Choroid plexus epithelial cell (primary cell): ENCODE measurements at regions not wholly inside any gene's neighbourhood (a gene's known extent, or its start where the extent isn't known, plus 50 kb on each side); places are given as distances from the start of the nearest gene placed in this dataset.

Experiments
- DNase-seq: peaks from one replicate; pipeline ENCODE4 v3.0.0-alpha.2; 2010; ENCODE audit warnings: low read depth
- H3K4me3 ChIP-seq: 2 replicates; pipeline ENCODE4 v1.5.1; 2011; ENCODE audit warnings: low read depth, mild to moderate bottlenecking, control low read depth, low read length, moderate library complexity
- CTCF ChIP-seq: conservative IDR thresholded peaks from 2 replicates; pipeline ENCODE4 v1.5.1; 2011; ENCODE audit warnings: low read depth, mild to moderate bottlenecking, control low read depth, inconsistent platforms, low read length, moderate library complexity

DNA sequence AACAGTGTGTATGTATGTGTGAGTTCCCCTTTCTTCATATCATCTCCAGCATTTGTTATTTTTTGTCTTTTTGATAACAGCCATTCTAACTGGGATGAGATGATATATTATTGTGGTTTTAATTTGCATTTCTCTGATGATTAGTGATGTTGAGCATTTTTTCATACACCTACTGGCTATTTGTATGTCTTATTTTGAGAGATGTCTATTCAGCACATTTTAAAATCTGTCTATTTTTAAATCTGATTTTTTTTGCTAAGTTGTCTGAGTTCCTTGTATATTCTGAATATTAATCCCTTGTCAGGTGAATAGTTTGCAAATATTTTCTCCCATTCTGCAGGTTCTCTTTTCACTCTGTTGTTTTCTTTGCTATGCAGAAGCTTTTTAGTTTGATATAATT is 469.1 kb downstream of the FUT8 start:
- no peak overlapping the region for H3K4me3 ChIP-seq
- no peak for DNase-seq

GRCh38 chr14:65888677-65889076 is 476.1 kb downstream of the FUT8 start:
- DNase-seq: no peak
- TF ChIP-seq CTCF: no peak
- no peak overlapping the region for H3K4me3 ChIP-seq

More for the DNA sequence above, 469.1 kb downstream of the FUT8 start:
- TF ChIP-seq CTCF: no peak

GRCh38 chr14:65892315-65892714 is 479.8 kb downstream of the FUT8 start:
- H3K4me3 ChIP-seq: no peak overlapping the region
- DNase-seq: no peak
- no peak for TF ChIP-seq CTCF

DNA sequence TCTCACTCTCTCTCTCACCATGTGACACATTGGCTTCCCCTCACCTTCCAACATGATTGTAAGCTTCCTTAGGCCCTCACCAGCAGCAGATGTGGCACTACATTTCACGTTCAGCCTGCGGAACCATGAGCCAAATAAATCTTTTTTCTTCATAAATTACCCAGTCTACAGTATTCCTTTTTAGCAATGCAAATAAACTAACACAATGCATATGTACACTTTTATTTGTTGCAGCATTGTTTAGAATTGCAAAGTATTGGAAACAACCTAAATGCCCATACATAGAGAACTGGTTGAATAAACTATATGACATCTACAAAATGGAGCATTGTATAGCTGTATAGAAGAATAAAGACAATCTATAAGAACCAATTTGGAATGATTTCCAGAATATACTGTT is 487.6 kb downstream of the FUT8 start:
- H3K4me3 ChIP-seq: no peak overlapping the region
- DNase-seq: no peak
- no peak for TF ChIP-seq CTCF

DNA sequence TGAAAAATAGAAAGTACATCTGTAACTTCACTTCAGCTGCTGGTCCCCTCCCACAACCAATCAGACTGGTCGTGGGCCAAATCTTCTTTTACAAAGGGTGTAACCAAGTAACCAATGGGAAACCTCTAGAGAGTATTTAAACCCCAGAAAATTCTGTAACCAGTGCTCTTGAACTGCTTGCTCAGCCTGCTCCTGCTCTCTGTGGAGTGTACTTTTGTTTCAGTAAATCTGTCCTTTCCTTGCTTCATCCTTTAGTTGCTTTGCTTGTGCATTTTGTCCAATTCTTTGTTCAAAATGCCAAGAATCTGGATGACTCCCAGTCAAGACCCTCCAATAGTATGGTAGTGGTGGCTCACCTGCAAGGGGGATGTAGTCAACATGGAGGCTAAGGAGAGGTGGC is 489.1 kb downstream of the FUT8 start:
- TF ChIP-seq CTCF: no peak

DNA sequence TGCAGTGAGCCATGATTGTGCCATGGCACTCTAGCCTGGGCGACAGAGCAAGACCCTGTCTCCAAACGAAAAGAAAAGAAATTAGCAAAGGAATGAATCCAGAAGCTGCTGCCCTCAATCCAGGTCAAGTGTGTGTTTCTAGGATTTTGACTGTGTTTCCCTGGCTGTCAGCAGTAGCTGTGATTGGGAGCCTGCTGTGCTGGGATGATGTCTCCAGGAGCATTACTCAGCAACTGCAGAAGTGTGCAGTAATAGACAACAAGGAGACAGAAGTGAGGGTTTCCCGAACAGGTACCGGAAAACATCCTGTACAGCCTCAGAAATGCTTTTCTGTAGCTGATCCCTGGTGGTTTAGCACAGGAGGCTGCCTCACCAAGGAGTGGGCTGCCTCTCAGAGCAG is 492.5 kb downstream of the FUT8 start:
- DNase-seq: no peak
- no peak overlapping the region for H3K4me3 ChIP-seq
- no peak for TF ChIP-seq CTCF

More for the DNA sequence above, 489.1 kb downstream of the FUT8 start:
- no peak overlapping the region for H3K4me3 ChIP-seq
- DNase-seq: no peak

- no peak for TF ChIP-seq CTCF
- DNase-seq: no peak
- H3K4me3 ChIP-seq: no peak overlapping the region
Measured at GRCh38 chr14:65906344-65906743, 493.8 kb downstream of the FUT8 start.
